Calu3 (cell line): ENCODE measurements at regions not wholly inside any gene's neighbourhood (a gene's known extent, or its start where the extent isn't known, plus 50 kb on each side); places are given as distances from the start of the nearest gene placed in this dataset.

ENCODE experiments used
- BruUV-seq: library from RNA; stranded (reverse); fragments of 400-500 nt; replicated peaks from 2 replicates; lab custom pipeline; 2021; lab: Mats Ljungman, UMichigan
- CTCF ChIA-PET: fragments of 300-600 bp; sonication (Branson Sonifier 250); formaldehyde crosslinking; loops from one replicate; lab custom pipeline; 2022; ENCODE audit warnings: antibody characterized with exemption; lab: Charles Lee
- DNase-seq: peaks from one replicate; pipeline ENCODE4 v3.0.0; 2022
- H3K27ac Mint-ChIP-seq: one replicate; pipeline ENCODE4 v1.8.0; 2022; ENCODE audit warnings: mixed read lengths; ENCODE audit not compliant: unreplicated experiment
- H3K27me3 Mint-ChIP-seq: one replicate; pipeline ENCODE4 v1.8.0; 2022; ENCODE audit warnings: mixed read lengths; ENCODE audit not compliant: unreplicated experiment
- H3K36me3 Mint-ChIP-seq: one replicate; pipeline ENCODE4 v1.8.0; 2022; ENCODE audit warnings: mild to moderate bottlenecking, moderate library complexity, mixed read lengths; ENCODE audit not compliant: insufficient read depth, unreplicated experiment
- H3K4me1 Mint-ChIP-seq: one replicate; pipeline ENCODE4 v1.8.0; 2022; ENCODE audit warnings: mild to moderate bottlenecking, low read depth, mixed read lengths; ENCODE audit not compliant: unreplicated experiment
- H3K4me3 Mint-ChIP-seq: one replicate; pipeline ENCODE4 v1.8.0; 2022; ENCODE audit warnings: mild to moderate bottlenecking, low read depth, moderate library complexity, mixed read lengths; ENCODE audit not compliant: unreplicated experiment
- H3K9me3 Mint-ChIP-seq: one replicate; pipeline ENCODE4 v1.8.0; 2022; ENCODE audit warnings: low read depth, mixed read lengths; ENCODE audit not compliant: unreplicated experiment
- CTCF ChIP-seq: fragments of 200-600 bp; IDR thresholded peaks from one replicate; pipeline ENCODE4 v1.8.0; 2022; ENCODE audit warnings: antibody characterized with exemption; ENCODE audit not compliant: unreplicated experiment
- intact Hi-C: fragments of 100-400 bp; cut with micrococcal nuclease; formaldehyde crosslinking; loops from one replicate; pipeline ENCODE4 v1.10.0; 2022; ENCODE audit not compliant: unreplicated experiment

- no peak overlapping the region for H3K4me3 Mint-ChIP-seq
- DNase-seq = no peak
- peaks cover 32% of the 10 kb centered on the region for H3K4me1 Mint-ChIP-seq
- no TSS peak for BruUV-seq
- H3K9me3 Mint-ChIP-seq = no peaks in the 10 kb centered on the region
- intact Hi-C loops = no loop called here
- H3K36me3 Mint-ChIP-seq = peaks cover 59% of the 10 kb centered on the region
- peak overlapping the region; percentile 29 for H3K27ac Mint-ChIP-seq
- H3K27me3 Mint-ChIP-seq = no peaks in the 10 kb centered on the region
- TF ChIP-seq CTCF = no peak
- CTCF ChIA-PET = no interaction called here
These were observed 234.5 kb downstream of the SEC14L1 start for GRCh38 chr17:77375108-77375916.

- peaks cover 24% of the 10 kb centered on the region for H3K4me1 Mint-ChIP-seq
- H3K9me3 Mint-ChIP-seq = no peaks in the 10 kb centered on the region
- no peak for TF ChIP-seq CTCF
- intact Hi-C loops = no loop called here
- H3K27ac Mint-ChIP-seq = peak overlapping the region; percentile 8
- BruUV-seq = no TSS peak
- H3K4me3 Mint-ChIP-seq = no peak overlapping the region
- peaks cover 51% of the 10 kb centered on the region for H3K36me3 Mint-ChIP-seq
- DNase-seq = no peak
- no peaks in the 10 kb centered on the region for H3K27me3 Mint-ChIP-seq
- CTCF ChIA-PET = no interaction called here
These were observed 235.3 kb downstream of the SEC14L1 start for GRCh38 chr17:77375917-77376651.

GRCh38 chr17:77376795-77377709 is 236.3 kb downstream of the SEC14L1 start:
- no peak overlapping the region for H3K4me3 Mint-ChIP-seq

More at GRCh38 chr17:77376795-77377709, 236.3 kb downstream of the SEC14L1 start:
- no peaks in the 10 kb centered on the region for H3K27me3 Mint-ChIP-seq
- DNase-seq = no peak
- no peaks in the 10 kb centered on the region for H3K9me3 Mint-ChIP-seq
- intact Hi-C loops = no loop called here
- CTCF ChIA-PET = no interaction called here
- BruUV-seq = no TSS peak
- no peak overlapping the region for H3K27ac Mint-ChIP-seq
- peaks cover 21% of the 10 kb centered on the region for H3K4me1 Mint-ChIP-seq
- no peak for TF ChIP-seq CTCF
- H3K36me3 Mint-ChIP-seq = peaks cover 46% of the 10 kb centered on the region
